ENCODE measurements at regions not wholly inside any gene's neighbourhood (a gene's known extent, or its start where the extent isn't known, plus 50 kb on each side); places are given as distances from the start of the nearest gene placed in this dataset.

- no peak for DNase-seq
- TF ChIP-seq POLR2A (IDR thresholded peaks at IDR 0.05; ENCODE audit: low read length) (no peak), GATA1 (IDR thresholded peaks at IDR 0.05; ENCODE audit: low read depth, low read length) (no peak)
Measured at GRCh38 chr12:75900781-75901254, 130.8 kb downstream of the PHLDA1 start.

DNA sequence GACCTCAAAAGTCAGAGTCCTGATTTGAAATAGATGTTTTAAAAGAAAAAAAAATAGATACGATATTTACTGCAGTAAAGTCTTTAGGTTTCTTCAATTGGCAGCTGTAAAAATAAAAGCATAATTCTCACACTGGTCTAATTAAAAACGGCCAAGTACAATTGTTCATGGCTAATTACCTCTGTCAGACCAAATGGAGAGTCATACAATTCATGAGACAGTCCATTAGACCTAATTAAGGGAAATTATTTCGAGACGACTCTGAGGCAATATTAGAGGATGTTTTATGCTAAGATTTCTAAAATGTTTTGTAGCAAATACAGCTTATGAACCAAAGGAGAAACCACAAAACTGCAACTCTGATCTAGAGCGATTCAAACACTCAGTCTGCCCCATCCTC is 131.3 kb downstream of the PHLDA1 start:
- TF ChIP-seq GATA1 (IDR thresholded peaks at IDR 0.05; ENCODE audit: low read depth, low read length): no peak
- TF ChIP-seq POLR2A (IDR thresholded peaks at IDR 0.05; ENCODE audit: low read length): no peak
- no peak for DNase-seq

DNA sequence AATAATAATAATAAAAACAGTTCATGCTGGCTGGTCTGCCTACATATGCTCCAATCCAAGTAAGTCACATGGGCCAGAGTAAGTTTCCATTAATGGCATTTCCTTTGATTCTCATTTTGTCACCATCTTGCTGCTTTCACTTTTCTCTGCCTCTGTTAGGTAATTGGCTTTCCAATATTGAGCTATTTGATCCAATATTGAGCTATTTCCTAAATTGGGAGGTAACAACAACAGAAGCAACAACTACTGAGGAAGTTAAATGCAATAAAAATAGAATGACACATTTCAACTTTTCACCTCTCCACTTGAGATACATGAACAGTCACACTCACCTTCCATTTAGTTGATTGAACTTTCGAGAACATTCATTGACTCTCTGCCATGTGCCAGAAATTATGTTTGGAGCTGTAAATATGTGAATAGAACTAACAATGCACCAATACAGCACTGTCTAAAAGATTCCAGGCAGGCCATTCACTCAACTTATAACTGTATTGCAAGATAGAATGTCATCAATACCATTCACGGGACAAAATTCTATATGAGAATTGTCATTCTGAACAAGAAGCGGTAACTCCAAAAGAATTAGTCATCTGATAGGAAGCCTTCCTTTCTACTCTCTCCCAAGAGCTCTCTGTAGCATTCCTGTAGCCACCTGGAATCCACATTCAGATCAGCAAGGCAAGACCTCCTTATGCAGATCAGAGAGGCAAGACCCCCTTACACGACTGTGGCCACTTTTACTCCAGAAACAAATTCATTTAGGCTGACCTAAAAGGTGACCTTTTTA is 136.4 kb downstream of the PHLDA1 start:
- no peak for DNase-seq
- no peak for TF ChIP-seq GATA1 (IDR thresholded peaks at IDR 0.05; ENCODE audit: low read depth, low read length)
- TF ChIP-seq POLR2A (IDR thresholded peaks at IDR 0.05; ENCODE audit: low read length): no peak

- no peak for TF ChIP-seq POLR2A (IDR thresholded peaks at IDR 0.05; ENCODE audit: low read length)
- no peak for TF ChIP-seq GATA1 (IDR thresholded peaks at IDR 0.05; ENCODE audit: low read depth, low read length)
- DNase-seq: no peak
Measured at GRCh38 chr12:75893765-75894164, 137.8 kb downstream of the PHLDA1 start.

DNA sequence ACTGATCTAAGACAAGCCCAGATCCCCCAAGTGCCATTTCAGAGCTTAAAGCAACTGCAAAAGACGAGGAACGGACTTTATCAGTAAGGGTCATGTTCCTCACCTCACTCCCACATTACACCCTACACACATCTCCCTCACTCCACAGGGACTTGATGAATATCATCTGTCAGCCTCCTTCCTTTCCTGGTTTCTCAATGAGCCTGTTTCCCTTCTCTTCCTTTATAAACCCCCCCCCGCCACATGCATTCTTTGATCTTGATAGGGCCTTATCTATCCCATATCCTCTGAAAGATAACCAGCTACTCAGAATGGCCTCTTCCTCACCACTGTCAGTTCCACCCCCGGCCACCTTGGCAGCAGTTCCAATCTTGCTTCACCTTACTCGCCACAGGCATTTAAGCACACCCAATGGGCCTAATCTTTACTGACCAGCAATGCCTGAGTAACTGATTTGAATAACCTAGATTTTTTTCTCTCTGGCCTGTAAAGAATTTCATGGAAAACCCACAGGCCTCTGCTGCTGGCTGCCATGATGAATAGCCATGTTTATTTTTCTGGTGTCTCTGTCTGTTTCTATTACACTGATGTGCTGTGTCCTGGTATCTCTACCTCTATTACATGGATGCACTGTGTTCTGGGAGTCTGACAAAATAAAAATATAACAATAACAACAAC is 138.7 kb downstream of the PHLDA1 start:
- peak; percentile 85 to 97 for DNase-seq
- TF ChIP-seq POLR2A (IDR thresholded peaks at IDR 0.05; ENCODE audit: low read length) (no peak), GATA1 (IDR thresholded peaks at IDR 0.05; ENCODE audit: low read depth, low read length) (no peak)

GRCh38 chr12:75891072-75891471 is 140.5 kb downstream of the PHLDA1 start:
- no peak for TF ChIP-seq POLR2A (IDR thresholded peaks at IDR 0.05; ENCODE audit: low read length)
- TF ChIP-seq GATA1 (IDR thresholded peaks at IDR 0.05; ENCODE audit: low read depth, low read length): no peak
- no peak for DNase-seq

GRCh38 chr12:75890660-75891059 is 140.9 kb downstream of the PHLDA1 start:
- no peak for DNase-seq
- TF ChIP-seq GATA1 (IDR thresholded peaks at IDR 0.05; ENCODE audit: low read depth, low read length) (no peak), POLR2A (IDR thresholded peaks at IDR 0.05; ENCODE audit: low read length) (no peak)

GRCh38 chr12:75890141-75890540 is 141.4 kb downstream of the PHLDA1 start:
- no peak for TF ChIP-seq GATA1 (IDR thresholded peaks at IDR 0.05; ENCODE audit: low read depth, low read length)
- no peak for TF ChIP-seq POLR2A (IDR thresholded peaks at IDR 0.05; ENCODE audit: low read length)
- DNase-seq: no peak

DNA sequence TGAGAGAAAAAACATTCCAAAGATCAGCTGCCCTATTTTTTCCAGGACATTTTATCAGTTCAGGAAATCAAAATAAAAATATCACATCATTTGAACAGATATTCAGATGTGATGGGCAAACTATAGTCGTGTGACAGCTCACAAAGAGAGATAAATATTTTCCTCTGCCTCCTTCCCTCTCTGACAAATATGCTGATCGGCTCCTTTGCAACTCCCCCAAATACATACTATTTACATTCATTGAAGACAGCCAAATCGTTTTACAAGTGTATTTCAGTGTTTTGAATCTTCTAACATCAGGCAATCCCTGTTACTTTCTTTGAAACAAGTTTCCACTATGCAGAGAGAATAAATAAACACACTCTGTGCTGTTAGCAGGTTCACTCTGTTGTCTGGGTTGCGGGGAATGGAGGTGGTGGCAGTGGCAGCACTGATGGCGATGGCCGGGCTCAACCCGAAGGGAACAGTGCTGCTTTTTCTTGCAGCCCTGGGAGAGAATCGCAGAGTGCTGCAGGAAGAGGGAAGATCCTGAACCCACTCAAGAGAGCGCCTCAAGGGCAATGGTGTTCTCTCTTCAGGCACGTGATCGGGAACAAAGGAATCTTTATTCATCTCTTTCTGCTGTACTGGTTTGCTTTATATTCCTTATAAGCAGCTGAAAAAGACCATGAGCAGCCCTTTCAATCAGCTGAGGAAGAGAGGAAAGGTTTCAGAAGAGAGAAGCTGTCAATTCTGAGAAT is 142.5 kb downstream of the PHLDA1 start:
- DNase-seq: no peak
- TF ChIP-seq GATA1 (IDR thresholded peaks at IDR 0.05; ENCODE audit: low read depth, low read length) (no peak), POLR2A (IDR thresholded peaks at IDR 0.05; ENCODE audit: low read length) (no peak)

- DNase-seq: no peak
- no peak for TF ChIP-seq GATA1 (IDR thresholded peaks at IDR 0.05; ENCODE audit: low read depth, low read length)
- TF ChIP-seq POLR2A (IDR thresholded peaks at IDR 0.05; ENCODE audit: low read length): no peak
Measured at GRCh38 chr12:75888399-75888798, 143.2 kb downstream of the PHLDA1 start.

GRCh38 chr12:75887979-75888378 is 143.6 kb downstream of the PHLDA1 start:
- TF ChIP-seq GATA1 (IDR thresholded peaks at IDR 0.05; ENCODE audit: low read depth, low read length) (no peak), POLR2A (IDR thresholded peaks at IDR 0.05; ENCODE audit: low read length) (no peak)
- peak; percentile 18 to 45 for DNase-seq

- no peak for DNase-seq
- TF ChIP-seq POLR2A (IDR thresholded peaks at IDR 0.05; ENCODE audit: low read length) (no peak), GATA1 (IDR thresholded peaks at IDR 0.05; ENCODE audit: low read depth, low read length) (no peak)
Measured at GRCh38 chr12:75884465-75884985, 147.1 kb downstream of the PHLDA1 start.

- no peak for DNase-seq
- TF ChIP-seq POLR2A (IDR thresholded peaks at IDR 0.05; ENCODE audit: low read length) (no peak), GATA1 (IDR thresholded peaks at IDR 0.05; ENCODE audit: low read depth, low read length) (no peak)
Measured at GRCh38 chr12:75883241-75883640, 148.3 kb downstream of the PHLDA1 start.

DNA sequence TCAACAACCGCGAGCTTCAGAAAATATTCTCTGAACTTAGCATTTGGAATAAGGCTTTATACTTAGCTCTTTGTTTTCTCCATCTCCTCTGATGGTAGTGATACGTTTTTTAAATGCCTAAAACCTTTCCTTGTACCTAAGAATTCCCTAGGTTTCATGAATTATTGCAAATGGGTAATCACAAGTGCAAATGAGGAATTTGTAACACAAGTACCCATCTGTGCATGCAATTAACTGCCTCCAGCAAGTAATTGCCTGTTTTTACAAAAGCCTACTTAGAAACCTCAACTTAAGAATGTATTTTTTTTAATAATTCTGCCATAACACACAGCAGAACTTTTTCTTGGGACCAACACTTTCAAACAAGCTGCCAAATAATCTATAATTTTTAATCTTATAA is 149.2 kb downstream of the PHLDA1 start:
- TF ChIP-seq POLR2A (IDR thresholded peaks at IDR 0.05; ENCODE audit: low read length) (no peak), GATA1 (IDR thresholded peaks at IDR 0.05; ENCODE audit: low read depth, low read length) (no peak)
- no peak for DNase-seq
